Gastrocnemius medialis (tissue), 4 donors: ENCODE measurements at regions not wholly inside any gene's neighbourhood (a gene's known extent, or its start where the extent isn't known, plus 50 kb on each side); places are given as distances from the start of the nearest gene placed in this dataset.
"Not testable (repeated sequence)": the region's sequence is repeated elsewhere in the genome, so short reads cannot be mapped to it uniquely, and the experiment has no call there.

Source experiments
- ATAC-seq, 2 donors: fragments of 150-250 bp; one replicate each; pipeline ENCODE4 v1.9.1; 2016
- DNase-seq, 2 donors: peaks; one replicate each; pipeline ENCODE4 v3.0.0-alpha.2; 2019
- H3K27ac ChIP-seq, 4 donors: fragments of 200-600 bp; sonication (generic); 1 replicate in 1 of 4; 2 replicates in 3 of 4; pipeline ENCODE4 v1.5.1; 2016 to 2018; ENCODE audit warnings: mild to moderate bottlenecking in 2 of 4, moderate library complexity in 1 of 4
- H3K27me3 ChIP-seq, 3 donors: fragments of 200-600 bp; sonication (generic) in 2 of 3; 1 replicate in 1 of 3; 2 replicates in 2 of 3; pipeline versions ENCODE4 v1.5.1 to v1.6.0; 2016 to 2019; ENCODE audit warnings: mild to moderate bottlenecking in 1 of 3, moderate library complexity in 1 of 3
- H3K36me3 ChIP-seq, 2 donors: fragments of 200-600 bp; sonication (generic) in 1 of 2; one replicate each; pipeline ENCODE4 v1.5.1; 2017 to 2018
- H3K4me1 ChIP-seq, 2 donors: fragments of 200-600 bp; sonication (generic) in 1 of 2; one replicate each; pipeline ENCODE4 v1.5.1; 2016 to 2017; ENCODE audit warnings: mild to moderate bottlenecking in 2 of 2
- H3K4me3 ChIP-seq, 4 donors: fragments of 200-600 bp; sonication (generic) in 3 of 4; 1 replicate in 1 of 4; 2 replicates in 3 of 4; pipeline ENCODE4 v1.5.1; 2016 to 2019; ENCODE audit warnings: mild to moderate bottlenecking in 2 of 4
- H3K9me3 ChIP-seq, 3 donors: fragments of 200-600 bp; sonication (generic) in 2 of 3; 1 replicate in 1 of 3; 2 replicates in 2 of 3; pipeline ENCODE4 v1.5.1; 2016 to 2019
- POLR2A ChIP-seq, 2 donors: fragments of 450-650 bp; IDR thresholded peaks; one replicate each; pipeline ENCODE4 v1.6.1; 2017; ENCODE audit warnings: antibody characterized with exemption in 2 of 2, mild to moderate bottlenecking in 2 of 2, moderate library complexity in 2 of 2
- in situ Hi-C, 4 donors: fragments of 200-750 bp; cut with MboI; loops; one replicate each; pipeline versions ENCODE4 v1.15.0 to v1.8.0; 2017; ENCODE audit warnings: low sequenced_read_pairs in 4 of 4
- intact Hi-C: fragments of 100-400 bp; cut with DNase I; formaldehyde crosslinking; loops from one replicate; pipeline ENCODE4 v1.15.1; 2023; ENCODE audit warnings: low total_unique reads
- TF ChIP-seq, protein P1 (sequence below), 5 experiments: fragments of 450-650 bp in 3 of 5; fragments of 200-600 bp in 2 of 5; sonication (generic) in 2 of 5; IDR thresholded peaks in 4 of 5; conservative IDR thresholded peaks in 1 of 5; 1 replicate in 4 of 5; 2 replicates in 1 of 5; pipeline ENCODE4 v1.5.1; 2016 to 2019; ENCODE audit warnings: antibody characterized with exemption in 5 of 5, mild to moderate bottlenecking in 3 of 5, moderate library complexity in 3 of 5

- H3K9me3 ChIP-seq = no peaks in the 10 kb centered on the region
- no peaks in the 10 kb centered on the region for H3K4me1 ChIP-seq
- H3K4me3 ChIP-seq = no peak overlapping the region
- TF ChIP-seq, protein P1, sequence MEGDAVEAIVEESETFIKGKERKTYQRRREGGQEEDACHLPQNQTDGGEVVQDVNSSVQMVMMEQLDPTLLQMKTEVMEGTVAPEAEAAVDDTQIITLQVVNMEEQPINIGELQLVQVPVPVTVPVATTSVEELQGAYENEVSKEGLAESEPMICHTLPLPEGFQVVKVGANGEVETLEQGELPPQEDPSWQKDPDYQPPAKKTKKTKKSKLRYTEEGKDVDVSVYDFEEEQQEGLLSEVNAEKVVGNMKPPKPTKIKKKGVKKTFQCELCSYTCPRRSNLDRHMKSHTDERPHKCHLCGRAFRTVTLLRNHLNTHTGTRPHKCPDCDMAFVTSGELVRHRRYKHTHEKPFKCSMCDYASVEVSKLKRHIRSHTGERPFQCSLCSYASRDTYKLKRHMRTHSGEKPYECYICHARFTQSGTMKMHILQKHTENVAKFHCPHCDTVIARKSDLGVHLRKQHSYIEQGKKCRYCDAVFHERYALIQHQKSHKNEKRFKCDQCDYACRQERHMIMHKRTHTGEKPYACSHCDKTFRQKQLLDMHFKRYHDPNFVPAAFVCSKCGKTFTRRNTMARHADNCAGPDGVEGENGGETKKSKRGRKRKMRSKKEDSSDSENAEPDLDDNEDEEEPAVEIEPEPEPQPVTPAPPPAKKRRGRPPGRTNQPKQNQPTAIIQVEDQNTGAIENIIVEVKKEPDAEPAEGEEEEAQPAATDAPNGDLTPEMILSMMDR (IDR thresholded peaks at IDR 0.05 in 4 of 5, conservative IDR thresholded peaks at IDR 0.05 in 1 of 5) = no peak
- no peak for TF ChIP-seq POLR2A (IDR thresholded peaks at IDR 0.05)
- in situ Hi-C loops (no loop called here), intact Hi-C loops (no loop called here)
- H3K36me3 ChIP-seq = no peaks in the 10 kb centered on the region
- no peaks in the 10 kb centered on the region for H3K27me3 ChIP-seq
- DNase-seq = no peak
- no peak overlapping the region for H3K27ac ChIP-seq
- no peak for ATAC-seq
These were observed 97.2 kb upstream of the TMEM17 start for GRCh38 chr2:62603154-62603712.

DNA sequence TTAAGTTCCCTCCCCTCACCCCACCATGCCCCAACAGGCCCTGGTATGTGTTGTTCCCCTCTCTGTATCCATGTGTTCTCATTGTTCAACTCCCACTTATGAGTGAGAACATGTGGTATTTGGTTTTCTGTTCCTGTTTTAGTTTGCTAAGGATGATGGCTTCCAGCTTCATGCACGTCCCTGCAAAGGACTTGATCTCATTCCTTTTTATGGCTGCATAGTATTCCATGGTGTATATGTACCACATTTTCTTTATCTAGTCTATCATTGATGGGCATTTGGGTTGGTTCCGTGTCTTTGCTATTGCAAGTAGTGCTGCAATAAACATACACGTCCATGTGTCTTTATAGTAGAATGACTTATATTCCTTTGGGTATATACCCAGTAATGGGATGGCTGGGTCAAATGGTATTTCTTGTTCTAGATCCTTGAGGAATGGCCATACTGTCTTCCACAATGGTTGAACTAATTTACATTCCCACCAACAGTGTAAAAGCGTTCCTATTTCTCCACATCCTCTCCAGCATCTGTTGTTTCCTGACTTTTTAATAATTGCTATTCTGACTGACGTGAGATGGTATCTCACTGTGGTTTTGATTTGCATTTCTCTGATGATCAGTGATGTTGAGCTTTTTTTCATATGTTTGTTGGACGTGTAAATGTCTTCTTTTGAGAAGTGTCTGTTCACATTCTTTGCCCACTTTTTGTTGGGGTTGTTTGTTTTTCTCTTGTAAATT is 93.8 kb upstream of the TMEM17 start:
- H3K4me1 ChIP-seq, in situ Hi-C loops, H3K27ac ChIP-seq, H3K4me3 ChIP-seq, intact Hi-C loops, H3K9me3 ChIP-seq, H3K27me3 ChIP-seq, H3K36me3 ChIP-seq, ATAC-seq, DNase-seq: not testable (repeated sequence)

GRCh38 chr2:62597323-62597722 is 91.3 kb upstream of the TMEM17 start:
- DNase-seq (no peak), ATAC-seq (no peak)
- intact Hi-C loops (no loop called here), in situ Hi-C loops (no loop called here)
- Histone ChIP-seq H3K27me3 (no peaks in the 10 kb centered on the region), H3K4me1 (no peaks in the 10 kb centered on the region), H3K36me3 (no peaks in the 10 kb centered on the region), H3K9me3 (no peaks in the 10 kb centered on the region), H3K27ac (no peak overlapping the region), H3K4me3 (no peak overlapping the region)
- TF ChIP-seq, protein P1 (IDR thresholded peaks at IDR 0.05 in 4 of 5, conservative IDR thresholded peaks at IDR 0.05 in 1 of 5) = no peak
- no peak for TF ChIP-seq POLR2A (IDR thresholded peaks at IDR 0.05)

DNA sequence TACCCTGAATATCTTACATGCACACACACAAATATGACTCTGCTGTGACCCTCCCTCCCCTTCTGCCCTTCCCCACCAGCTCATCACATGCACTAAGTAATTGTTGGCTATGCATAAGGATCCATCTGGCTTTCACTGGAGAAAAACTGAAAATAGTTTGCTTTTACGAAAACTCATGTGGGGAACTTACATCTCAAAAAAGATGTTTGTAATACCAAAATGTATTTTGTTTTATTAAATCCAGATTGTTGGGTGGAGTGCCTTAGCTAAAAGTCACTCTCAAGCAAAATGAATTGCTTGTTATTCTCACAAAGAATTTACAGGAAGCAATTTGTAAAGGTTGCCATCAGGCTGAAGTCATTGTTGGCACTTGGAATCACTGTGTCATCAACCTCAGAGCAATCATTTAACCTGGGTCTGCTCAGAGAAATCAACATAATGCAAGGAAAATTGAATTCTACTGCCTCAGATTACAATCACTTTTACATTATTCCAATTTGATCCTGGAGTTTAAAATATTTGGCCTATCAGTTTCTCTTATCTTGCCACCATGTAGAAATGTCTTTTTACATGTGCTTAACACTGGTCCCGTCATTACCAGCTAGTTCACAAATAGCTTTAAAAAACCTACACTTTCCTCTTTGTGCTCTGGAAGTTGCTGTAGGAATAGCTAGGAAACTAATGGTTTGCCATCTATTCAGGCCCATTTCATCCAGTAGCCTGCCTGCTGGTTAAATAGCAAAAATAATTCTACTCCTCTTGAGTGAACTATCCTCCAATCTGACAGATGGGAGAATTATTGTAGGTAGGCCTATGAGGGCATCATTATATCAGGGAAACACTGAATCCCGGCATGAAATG is 90.3 kb upstream of the TMEM17 start:
- no peak overlapping the region for H3K4me3 ChIP-seq
- H3K36me3 ChIP-seq = no peaks in the 10 kb centered on the region
- intact Hi-C loops (no loop called here), in situ Hi-C loops (no loop called here)
- no peak overlapping the region for H3K27ac ChIP-seq
- DNase-seq (no peak), ATAC-seq (no peak)
- no peaks in the 10 kb centered on the region for H3K9me3 ChIP-seq
- H3K27me3 ChIP-seq = no peaks in the 10 kb centered on the region
- no peaks in the 10 kb centered on the region for H3K4me1 ChIP-seq
- no peak for TF ChIP-seq POLR2A (IDR thresholded peaks at IDR 0.05)
- TF ChIP-seq, protein P1 (IDR thresholded peaks at IDR 0.05 in 4 of 5, conservative IDR thresholded peaks at IDR 0.05 in 1 of 5) = no peak

DNA sequence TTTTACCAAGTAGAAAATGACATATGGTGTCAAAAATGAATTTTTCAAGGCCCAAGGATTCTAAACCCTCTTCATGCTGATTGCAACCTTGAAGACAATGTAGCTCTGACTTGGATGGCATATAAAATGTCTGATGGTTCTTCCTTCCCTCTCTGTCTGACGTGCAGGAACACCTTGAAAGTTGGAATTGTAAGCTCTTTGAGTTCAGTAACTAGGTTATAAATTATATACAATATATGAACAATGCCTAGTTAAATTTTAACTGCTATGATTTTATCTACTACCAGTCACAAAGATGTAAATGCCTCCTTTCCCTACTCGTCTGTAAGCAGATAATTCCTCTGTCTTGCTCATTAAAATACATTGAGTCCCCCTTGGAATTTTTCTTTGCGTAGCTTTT is 89.5 kb upstream of the TMEM17 start:
- intact Hi-C loops (no loop called here), in situ Hi-C loops (no loop called here)
- Histone ChIP-seq H3K36me3 (no peaks in the 10 kb centered on the region), H3K27ac (no peak overlapping the region), H3K4me1 (no peaks in the 10 kb centered on the region), H3K4me3 (no peak overlapping the region), H3K27me3 (no peaks in the 10 kb centered on the region), H3K9me3 (no peaks in the 10 kb centered on the region)
- TF ChIP-seq POLR2A (IDR thresholded peaks at IDR 0.05) = no peak
- TF ChIP-seq, protein P1 (IDR thresholded peaks at IDR 0.05 in 4 of 5, conservative IDR thresholded peaks at IDR 0.05 in 1 of 5) = no peak
- no peak for ATAC-seq
- DNase-seq = no peak
